ENCODE measurements at regions not wholly inside any gene's neighbourhood (a gene's known extent, or its start where the extent isn't known, plus 50 kb on each side); places are given as distances from the start of the nearest gene placed in this dataset.

DNA sequence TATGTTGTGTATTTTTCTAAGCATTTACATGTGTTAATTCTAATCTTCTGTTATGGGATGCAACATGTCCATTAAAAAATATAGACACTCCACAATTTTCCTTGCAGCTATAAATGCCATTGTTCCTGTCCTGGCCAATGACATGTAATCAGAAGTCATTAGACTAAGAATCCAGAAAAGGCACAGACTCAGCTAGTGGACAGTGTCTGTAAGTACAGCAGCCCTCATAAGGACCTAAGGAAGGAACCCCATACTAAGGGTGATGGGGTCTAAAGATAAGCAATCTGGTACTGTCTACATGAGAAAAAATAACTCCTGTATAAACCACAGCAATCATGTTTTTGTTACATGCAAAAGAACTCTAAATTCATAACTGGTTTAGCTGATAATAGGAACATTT, 115.9 kb downstream of the GPR85 start:
- H2AFZ ChIP-seq (ENCODE audit: low read depth, low read length, poor library complexity, severe bottlenecking), result no peak overlapping the region
- ChIA-PET CTCF (no interaction called here), POLR2A (no interaction called here), RAD21 (ENCODE audit: low non-redundant PET in 1 of 2, low total read pairs in 2 of 2, uncharacterized antibody in 2 of 2, unreplicated experiment in 2 of 2) (no interaction called here)
- no TSS peak for BruUV-seq (replicated peaks)
- H3K27ac ChIP-seq (ENCODE audit: low read depth, low read length), result no peak overlapping the region
- no peak overlapping the region for H3K4me3 ChIP-seq (replicated peaks in 1 of 2; ENCODE audit: low read depth in 1 of 2, low read length in 2 of 2)
- H3K4me2 ChIP-seq (ENCODE audit: low read length), result no peak overlapping the region
- no peaks in the 10 kb centered on the region for H3K27me3 ChIP-seq (ENCODE audit: insufficient read depth, low read length)
- TF ChIP-seq, protein P1, sequence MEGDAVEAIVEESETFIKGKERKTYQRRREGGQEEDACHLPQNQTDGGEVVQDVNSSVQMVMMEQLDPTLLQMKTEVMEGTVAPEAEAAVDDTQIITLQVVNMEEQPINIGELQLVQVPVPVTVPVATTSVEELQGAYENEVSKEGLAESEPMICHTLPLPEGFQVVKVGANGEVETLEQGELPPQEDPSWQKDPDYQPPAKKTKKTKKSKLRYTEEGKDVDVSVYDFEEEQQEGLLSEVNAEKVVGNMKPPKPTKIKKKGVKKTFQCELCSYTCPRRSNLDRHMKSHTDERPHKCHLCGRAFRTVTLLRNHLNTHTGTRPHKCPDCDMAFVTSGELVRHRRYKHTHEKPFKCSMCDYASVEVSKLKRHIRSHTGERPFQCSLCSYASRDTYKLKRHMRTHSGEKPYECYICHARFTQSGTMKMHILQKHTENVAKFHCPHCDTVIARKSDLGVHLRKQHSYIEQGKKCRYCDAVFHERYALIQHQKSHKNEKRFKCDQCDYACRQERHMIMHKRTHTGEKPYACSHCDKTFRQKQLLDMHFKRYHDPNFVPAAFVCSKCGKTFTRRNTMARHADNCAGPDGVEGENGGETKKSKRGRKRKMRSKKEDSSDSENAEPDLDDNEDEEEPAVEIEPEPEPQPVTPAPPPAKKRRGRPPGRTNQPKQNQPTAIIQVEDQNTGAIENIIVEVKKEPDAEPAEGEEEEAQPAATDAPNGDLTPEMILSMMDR (IDR thresholded peaks at IDR 0.05 in 2 of 3, conservative IDR thresholded peaks at IDR 0.05 in 1 of 3; ENCODE audit: borderline replicate concordance in 1 of 3, insufficient read depth in 1 of 3, low read depth in 2 of 3, low read length in 2 of 3), result peak in 2 of 3 experiments; percentile 34 to 41; a peak in 3 of 6 replicates
- TF ChIP-seq JUND (IDR thresholded peaks at IDR 0.05), result no peak
- no peaks in the 10 kb centered on the region for H3K79me2 ChIP-seq (ENCODE audit: insufficient read depth, low read length)
- peak; percentile 4 for DNase-seq (ENCODE audit: low read depth, low spot score)
- no peaks in the 10 kb centered on the region for H3K9me3 ChIP-seq (ENCODE audit: control insufficient read depth in 1 of 2, insufficient read depth in 1 of 2, low read depth in 1 of 2, low read length in 2 of 2)
- no peaks in the 10 kb centered on the region for H4K20me1 ChIP-seq (ENCODE audit: insufficient read depth)
- H3K4me1 ChIP-seq (ENCODE audit: control insufficient read depth in 1 of 2, insufficient read depth in 2 of 2, low read length in 2 of 2), result no peaks in the 10 kb centered on the region
- intact Hi-C loops (cut with micrococcal nuclease), result loop anchor here (1.0 kb wide), 1 partner anchor 16 kb away; no protein-coding TSS in a partner anchor
- no peak overlapping the region for H3K9ac ChIP-seq (ENCODE audit: low read length)
- no peaks in the 10 kb centered on the region for H3K9me2 ChIP-seq (ENCODE audit: insufficient read depth)
- no peaks in the 10 kb centered on the region for H3K36me3 ChIP-seq (ENCODE audit: control insufficient read depth in 1 of 2, insufficient read depth in 2 of 2, low read length in 2 of 2)
- peak; percentile 94 for ATAC-seq

DNA sequence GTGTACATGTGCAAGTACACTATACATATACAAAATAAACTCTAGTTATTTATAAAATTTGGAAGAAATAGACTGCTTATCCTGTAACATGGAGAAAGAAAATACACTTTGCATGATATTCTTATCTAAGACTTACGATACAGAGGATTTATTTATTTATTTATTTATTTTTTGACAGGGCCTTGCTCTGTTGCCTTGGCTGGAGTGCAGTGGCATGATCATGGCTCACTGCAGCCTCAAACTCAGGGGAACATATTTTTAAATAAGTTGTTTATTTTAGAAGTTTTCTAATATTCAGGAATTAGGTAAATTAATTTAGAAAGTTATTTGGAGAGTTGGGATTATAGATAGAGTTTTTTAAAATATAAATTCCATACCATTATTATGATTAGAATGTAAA, 116.7 kb downstream of the GPR85 start:
- no TSS peak for BruUV-seq (replicated peaks)
- no peak overlapping the region for H3K4me2 ChIP-seq (ENCODE audit: low read length)
- intact Hi-C loops (cut with micrococcal nuclease), result loop anchor here (1.0 kb wide), 1 partner anchor 16 kb away; no protein-coding TSS in a partner anchor

More for the DNA sequence above, 116.7 kb downstream of the GPR85 start:
- ChIA-PET CTCF (no interaction called here), POLR2A (no interaction called here), RAD21 (ENCODE audit: low non-redundant PET in 1 of 2, low total read pairs in 2 of 2, uncharacterized antibody in 2 of 2, unreplicated experiment in 2 of 2) (no interaction called here)
- Histone ChIP-seq H2AFZ (ENCODE audit: low read depth, low read length, poor library complexity, severe bottlenecking) (no peak overlapping the region), H3K79me2 (ENCODE audit: insufficient read depth, low read length) (no peaks in the 10 kb centered on the region), H3K9me3 (ENCODE audit: control insufficient read depth in 1 of 2, insufficient read depth in 1 of 2, low read depth in 1 of 2, low read length in 2 of 2) (no peaks in the 10 kb centered on the region), H3K4me1 (ENCODE audit: control insufficient read depth in 1 of 2, insufficient read depth in 2 of 2, low read length in 2 of 2) (no peaks in the 10 kb centered on the region), H4K20me1 (ENCODE audit: insufficient read depth) (no peaks in the 10 kb centered on the region), H3K36me3 (ENCODE audit: control insufficient read depth in 1 of 2, insufficient read depth in 2 of 2, low read length in 2 of 2) (no peaks in the 10 kb centered on the region), H3K9ac (ENCODE audit: low read length) (no peak overlapping the region), H3K4me3 (replicated peaks in 1 of 2; ENCODE audit: low read depth in 1 of 2, low read length in 2 of 2) (no peak overlapping the region), H3K9me2 (ENCODE audit: insufficient read depth) (no peaks in the 10 kb centered on the region), H3K27ac (ENCODE audit: low read depth, low read length) (no peak overlapping the region), H3K27me3 (ENCODE audit: insufficient read depth, low read length) (no peaks in the 10 kb centered on the region)
- TF ChIP-seq FOSL1 (IDR thresholded peaks at IDR 0.05; ENCODE audit: low read depth) (no peak), EZH2phosphoT487 (IDR thresholded peaks at IDR 0.05; ENCODE audit: borderline replicate concordance) (no peak), POLR2A (IDR thresholded peaks at IDR 0.05; ENCODE audit: borderline replicate concordance, extremely low read depth, insufficient read depth, insufficient read length) (no peak), TCF7L2 (IDR thresholded peaks at IDR 0.05; ENCODE audit: borderline replicate concordance, extremely low read depth, insufficient read depth, insufficient read length) (no peak), CBX3 (IDR thresholded peaks at IDR 0.05; ENCODE audit: low read depth) (no peak), YY1 (IDR thresholded peaks at IDR 0.05; ENCODE audit: extremely low read depth, insufficient replicate concordance, low read depth, low read length) (no peak), SP1 (IDR thresholded peaks at IDR 0.05; ENCODE audit: low read depth) (no peak)
- TF ChIP-seq, protein P2, sequence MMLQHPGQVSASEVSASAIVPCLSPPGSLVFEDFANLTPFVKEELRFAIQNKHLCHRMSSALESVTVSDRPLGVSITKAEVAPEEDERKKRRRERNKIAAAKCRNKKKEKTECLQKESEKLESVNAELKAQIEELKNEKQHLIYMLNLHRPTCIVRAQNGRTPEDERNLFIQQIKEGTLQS (IDR thresholded peaks at IDR 0.05), result no peak
- ATAC-seq, result no peak
- no peak for DNase-seq (ENCODE audit: low read depth, low spot score)
